Epithelial cell of esophagus (primary cell): ENCODE measurements at regions not wholly inside any gene's neighbourhood (a gene's known extent, or its start where the extent isn't known, plus 50 kb on each side); places are given as distances from the start of the nearest gene placed in this dataset.

Experiments used
- DNase-seq: peaks from one replicate; pipeline ENCODE4 v3.0.0; 2010; ENCODE audit warnings: low read depth
- H3K4me3 ChIP-seq: 2 replicates; pipeline ENCODE4 v1.5.1; 2011; ENCODE audit warnings: mild to moderate bottlenecking, low read length, control low read depth
- CTCF ChIP-seq: IDR thresholded peaks from 2 replicates; pipeline ENCODE4 v1.5.1; 2011; ENCODE audit warnings: low read depth, mild to moderate bottlenecking, low read length, control low read depth, inconsistent platforms; ENCODE audit not compliant: insufficient read depth; ENCODE audit errors: missing control alignments

GRCh38 chr2:147758821-147759220 is 86.0 kb upstream of the ACVR2A start:
- no peak for DNase-seq
- H3K4me3 ChIP-seq: no peak overlapping the region
- no peak for TF ChIP-seq CTCF

- DNase-seq: no peak
- TF ChIP-seq CTCF: no peak
- H3K4me3 ChIP-seq: no peak overlapping the region
These were observed 88.8 kb upstream of the ACVR2A start for GRCh38 chr2:147756069-147756468.

- no peak for TF ChIP-seq CTCF
- no peak overlapping the region for H3K4me3 ChIP-seq
- DNase-seq: peak; percentile 68
These were observed 104.5 kb upstream of the ACVR2A start for GRCh38 chr2:147740211-147740927.

GRCh38 chr2:147739508-147739907 is 105.3 kb upstream of the ACVR2A start:
- TF ChIP-seq CTCF: no peak
- DNase-seq: peak; percentile 54
- H3K4me3 ChIP-seq: no peak overlapping the region

- no peak for TF ChIP-seq CTCF
These were observed 126.0 kb upstream of the ACVR2A start for GRCh38 chr2:147718831-147719230.

GRCh38 chr2:147716906-147717305 is 127.9 kb upstream of the ACVR2A start:
- no peak overlapping the region for H3K4me3 ChIP-seq
- no peak for TF ChIP-seq CTCF
- no peak for DNase-seq

More at GRCh38 chr2:147718831-147719230, 126.0 kb upstream of the ACVR2A start:
- no peak overlapping the region for H3K4me3 ChIP-seq
- no peak for DNase-seq

GRCh38 chr2:147715807-147716206 is 129.0 kb upstream of the ACVR2A start:
- no peak overlapping the region for H3K4me3 ChIP-seq
- no peak for TF ChIP-seq CTCF
- no peak for DNase-seq
